ENCODE measurements at regions not wholly inside any gene's neighbourhood (a gene's known extent, or its start where the extent isn't known, plus 50 kb on each side); places are given as distances from the start of the nearest gene placed in this dataset.
"Not testable (repeated sequence)": the region's sequence is repeated elsewhere in the genome, so short reads cannot be mapped to it uniquely, and the experiment has no call there.

DNA sequence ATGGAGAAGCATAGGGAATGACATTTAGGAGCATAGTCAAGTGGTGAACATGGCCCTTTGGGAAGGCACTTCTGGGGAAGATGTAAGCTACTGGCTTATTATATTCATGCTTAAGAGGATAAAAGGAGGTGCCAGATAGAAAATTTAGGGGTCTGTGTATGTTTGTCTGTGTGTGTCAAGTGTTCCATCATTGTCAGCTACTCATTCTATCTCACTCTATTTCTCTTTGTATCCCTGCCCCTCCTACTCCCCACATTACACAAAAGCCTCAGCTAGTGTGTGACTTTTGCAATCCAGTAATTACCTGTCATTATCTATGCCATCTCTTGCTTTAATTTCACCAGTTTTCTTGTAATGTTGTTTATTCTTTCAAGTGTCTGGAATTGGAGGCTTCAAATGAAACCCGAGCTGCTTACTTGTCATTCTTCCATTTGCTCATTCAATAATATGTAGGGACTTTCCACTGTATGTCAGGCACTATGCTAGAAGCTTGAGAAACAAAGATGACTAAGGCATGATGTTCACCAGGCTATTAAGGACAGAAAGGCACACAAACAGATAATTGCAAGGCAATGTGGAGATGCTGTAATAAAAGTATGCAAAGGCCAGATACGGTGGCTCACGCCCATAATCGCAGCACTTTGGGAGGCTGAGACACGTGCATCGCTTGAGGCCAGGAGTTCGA, 229.8 kb upstream of the TEX13C start:
- intact Hi-C loops (cut with micrococcal nuclease): no loop called here

DNA sequence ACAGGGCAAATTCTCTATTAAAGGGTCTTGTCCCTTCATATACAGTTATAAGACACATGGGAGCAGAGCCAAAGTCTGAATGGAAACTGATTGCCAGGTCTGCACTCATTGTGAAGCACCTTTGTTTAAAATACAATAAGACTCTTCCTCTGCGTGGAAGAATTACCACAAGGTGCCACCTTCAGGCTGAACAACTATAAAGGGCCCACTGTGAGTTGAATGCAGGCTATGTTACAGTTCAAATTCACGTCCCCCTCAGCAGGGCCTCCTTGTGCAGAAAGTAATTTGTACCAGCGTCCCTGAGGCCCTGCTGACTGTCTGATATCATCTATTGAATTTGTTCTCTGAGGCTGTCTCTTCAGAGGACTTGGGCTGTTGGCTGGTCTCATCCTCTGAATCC, 225.8 kb upstream of the TEX13C start:
- intact Hi-C loops (cut with micrococcal nuclease): no loop called here

DNA sequence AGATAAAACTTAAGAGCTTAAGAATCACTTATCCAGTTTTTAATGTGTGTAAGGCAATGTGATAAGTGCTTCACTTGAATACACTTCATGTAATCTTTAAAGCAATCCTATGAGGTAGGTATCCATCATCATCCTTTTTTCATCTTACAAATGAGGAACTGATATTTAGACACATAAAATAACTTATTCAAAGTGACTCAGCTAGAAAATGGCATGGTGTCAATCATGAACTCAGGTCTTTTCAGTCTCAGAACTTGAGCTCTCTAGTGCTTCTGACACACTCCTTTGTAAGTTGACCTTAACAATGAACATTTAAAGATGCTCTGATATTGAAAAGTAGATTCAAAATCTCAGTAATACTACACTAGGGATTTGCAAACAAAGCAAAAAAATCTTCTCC, 224.8 kb upstream of the TEX13C start:
- intact Hi-C loops (cut with micrococcal nuclease): no loop called here

DNA sequence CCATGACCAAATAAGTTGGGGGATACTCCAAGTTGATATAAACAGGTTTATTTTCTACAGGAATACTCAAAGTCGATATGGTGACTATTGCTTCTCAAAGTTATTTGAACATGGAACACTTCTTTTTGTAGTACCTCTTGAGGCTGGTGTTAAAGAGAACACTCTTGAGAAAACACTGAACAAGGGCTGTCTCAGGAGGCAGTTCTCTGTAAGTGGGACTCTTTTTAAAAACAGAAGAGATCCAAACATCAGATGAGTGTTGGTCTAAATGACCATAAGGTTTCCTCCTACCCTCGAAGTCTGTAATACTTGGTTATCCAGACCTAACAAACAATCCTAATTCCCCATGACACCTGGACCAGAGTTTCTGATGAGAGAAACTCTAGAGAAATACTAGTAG, 223.2 kb upstream of the TEX13C start:
- intact Hi-C loops (cut with micrococcal nuclease): no loop called here

DNA sequence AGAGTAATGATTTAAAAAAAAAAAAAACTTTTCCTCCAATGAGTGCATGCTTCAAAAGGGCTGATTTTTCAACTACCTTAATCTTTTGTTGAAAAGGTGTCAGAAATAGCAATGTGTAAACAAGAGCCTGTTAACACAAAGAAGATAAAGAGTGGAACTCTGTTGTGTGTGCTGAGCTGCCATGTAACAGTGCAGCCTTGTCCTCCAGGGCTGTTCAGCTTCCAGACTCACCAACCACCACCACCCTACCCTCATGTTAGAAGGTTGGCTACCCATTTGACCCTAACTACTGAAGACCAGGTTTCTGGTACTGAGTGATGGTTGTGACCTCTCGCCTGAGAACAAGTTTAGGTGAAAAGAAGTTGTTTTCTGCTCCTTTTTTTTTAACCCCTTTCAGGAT, 222.8 kb upstream of the TEX13C start:
- intact Hi-C loops (cut with micrococcal nuclease): no loop called here

DNA sequence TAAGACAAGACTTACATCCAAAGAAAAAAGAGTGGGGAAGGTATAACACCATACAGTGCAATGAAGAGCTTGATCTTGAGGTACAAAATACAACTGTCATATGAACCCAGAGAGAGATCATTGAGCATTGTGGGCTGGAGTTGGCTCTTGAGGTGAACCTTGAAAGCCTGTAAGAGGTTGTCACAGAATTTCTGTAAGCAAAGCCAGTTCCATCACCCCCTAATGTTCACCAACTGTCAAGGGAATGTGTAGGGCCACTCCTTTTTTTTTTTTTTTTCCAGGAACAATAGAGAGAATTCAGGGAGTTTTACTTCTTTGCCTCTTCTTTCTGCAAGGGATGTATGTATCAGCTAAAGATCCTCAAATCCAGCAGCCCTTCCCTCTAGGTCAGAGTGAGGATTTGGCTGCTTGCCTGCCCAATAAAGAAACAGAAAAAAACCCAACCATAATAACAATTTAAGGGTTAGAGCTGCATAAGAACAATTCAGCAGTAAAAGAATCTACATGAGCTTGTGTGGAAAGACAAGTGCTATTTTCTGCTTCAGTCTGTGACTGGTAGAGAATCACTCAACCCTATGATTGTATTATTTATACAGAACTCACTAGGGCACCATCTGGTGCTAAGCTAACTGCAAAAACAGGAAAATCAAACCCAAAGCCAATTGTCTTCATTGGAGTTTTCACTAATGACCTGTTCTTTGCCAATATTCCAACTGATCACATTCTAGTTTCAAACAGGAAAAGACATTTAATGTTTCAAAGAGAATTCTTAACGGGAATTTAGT, 217.5 kb upstream of the TEX13C start:
- intact Hi-C loops (cut with micrococcal nuclease): no loop called here

DNA sequence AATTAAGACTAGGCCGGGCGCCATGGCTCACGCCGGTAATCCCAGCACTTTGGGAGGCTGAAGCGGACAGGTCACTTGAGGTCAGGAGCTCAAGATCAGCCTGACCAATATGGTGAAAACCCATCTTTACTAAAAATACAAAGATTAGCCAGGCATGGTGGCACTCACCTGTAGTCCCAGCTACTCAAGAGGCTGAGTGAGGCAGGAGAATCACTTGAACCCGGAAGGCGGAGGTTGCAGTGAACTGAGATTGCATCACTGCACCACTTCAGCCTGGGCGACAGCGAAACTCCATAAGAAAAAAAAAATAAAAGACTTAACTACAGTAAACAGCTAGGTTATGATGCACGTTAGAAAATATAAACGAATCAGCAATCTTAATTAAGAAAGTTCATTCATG, 216.0 kb upstream of the TEX13C start:
- intact Hi-C loops (cut with micrococcal nuclease): no loop called here

DNA sequence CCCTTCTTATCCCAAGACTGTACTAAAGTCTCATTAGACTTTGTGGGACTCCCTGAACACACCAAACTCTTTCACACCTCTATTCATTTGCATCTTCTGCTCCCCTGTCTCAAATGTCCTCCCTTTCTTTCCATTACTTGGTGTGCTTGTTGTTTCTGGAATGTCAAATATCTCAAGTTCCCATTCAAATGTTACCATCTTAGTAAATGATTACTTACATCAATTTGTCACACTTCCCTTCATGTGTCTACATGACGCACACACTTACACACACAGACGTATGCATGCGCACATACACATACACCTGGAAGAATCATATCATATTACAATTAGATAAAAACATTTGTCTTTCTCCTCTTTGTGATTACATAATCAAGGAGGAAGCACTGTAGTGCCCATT, 210.8 kb upstream of the TEX13C start:
- intact Hi-C loops (cut with micrococcal nuclease): no loop called here

DNA sequence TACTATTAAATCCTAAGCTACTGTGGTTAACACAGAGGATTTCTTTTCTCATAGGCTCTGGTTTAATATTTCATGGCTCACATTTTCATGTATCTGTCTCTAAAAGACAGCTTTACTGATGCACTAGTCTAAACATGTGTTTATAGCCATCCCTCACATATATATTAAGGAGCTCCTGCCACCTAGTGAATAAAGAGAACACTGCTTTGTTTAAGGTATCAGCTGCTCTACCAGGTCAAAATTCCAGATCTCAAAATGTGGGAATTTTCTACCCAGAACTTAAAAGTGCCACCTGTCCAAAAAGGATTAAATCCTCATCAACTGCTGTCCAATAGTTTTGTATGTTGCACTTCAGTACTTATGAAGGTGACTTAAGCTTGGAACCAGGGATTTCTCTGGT, 188.5 kb upstream of the TEX13C start:
- intact Hi-C loops (cut with micrococcal nuclease): loop anchor here (1.0 to 5.0 kb wide), 4 partner anchors 725 to 1298 kb away; partner anchors contain the start of gene STAG2

DNA sequence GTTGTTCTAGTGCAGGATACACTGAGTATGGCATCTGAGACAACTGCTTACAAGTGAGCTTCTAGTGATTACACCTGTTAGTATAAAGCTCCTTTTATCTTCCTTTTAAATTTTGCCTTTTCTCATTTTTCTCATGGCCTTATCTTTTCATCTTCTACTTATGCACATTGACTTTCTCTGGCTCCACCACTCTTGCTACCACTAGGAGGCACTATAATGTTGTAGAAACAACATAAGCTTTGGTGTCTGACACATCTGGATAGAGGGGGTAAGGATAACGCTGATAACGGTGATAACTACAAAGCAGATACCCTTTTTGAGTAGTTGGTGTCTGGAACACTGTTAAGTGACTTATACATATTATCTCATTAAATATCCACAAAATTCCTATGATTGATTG, 187.4 kb upstream of the TEX13C start:
- intact Hi-C loops (cut with micrococcal nuclease): loop anchor here (5.0 kb wide), 1 partner anchor 1170 kb away; the partner anchor contains the start of gene STAG2

DNA sequence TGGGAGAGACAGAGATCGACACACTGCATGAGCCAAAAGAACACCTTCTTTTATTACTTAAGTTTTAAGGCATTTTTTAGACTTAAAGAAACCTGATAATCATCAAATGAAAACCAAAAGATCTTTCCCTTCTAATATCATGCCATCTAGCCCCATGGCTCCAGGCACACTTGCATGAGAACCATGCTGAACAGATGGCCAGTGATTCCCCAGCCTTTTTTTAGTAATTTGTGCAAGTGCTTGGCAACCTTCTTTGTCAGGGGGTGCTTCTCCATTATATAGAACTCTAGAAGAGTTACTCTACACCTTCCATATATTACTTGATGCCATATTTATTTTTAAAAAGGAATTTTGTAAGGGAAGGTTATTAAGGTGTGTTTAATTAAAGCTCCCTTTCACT, 182.2 kb upstream of the TEX13C start:
- intact Hi-C loops (cut with micrococcal nuclease): no loop called here

DNA sequence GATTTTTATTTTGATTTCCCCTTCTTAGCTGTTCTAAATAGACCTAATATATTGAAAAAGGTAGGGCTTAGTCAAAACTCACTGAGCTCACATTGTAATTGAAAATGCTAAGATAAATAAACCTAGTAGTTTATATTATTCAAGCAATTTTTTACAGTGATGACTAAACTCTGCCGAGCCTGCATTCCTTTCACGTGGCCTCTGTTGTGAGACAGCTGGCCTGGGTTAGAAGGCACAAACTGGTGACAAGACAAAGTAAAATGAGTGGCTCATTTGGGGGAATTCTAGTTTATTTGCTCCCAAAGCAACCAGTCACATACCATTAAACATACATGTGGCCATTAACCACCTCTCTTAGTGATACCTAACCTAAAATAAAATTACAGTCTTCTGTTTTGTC, 169.4 kb upstream of the TEX13C start:
- intact Hi-C loops (cut with micrococcal nuclease): no loop called here

DNA sequence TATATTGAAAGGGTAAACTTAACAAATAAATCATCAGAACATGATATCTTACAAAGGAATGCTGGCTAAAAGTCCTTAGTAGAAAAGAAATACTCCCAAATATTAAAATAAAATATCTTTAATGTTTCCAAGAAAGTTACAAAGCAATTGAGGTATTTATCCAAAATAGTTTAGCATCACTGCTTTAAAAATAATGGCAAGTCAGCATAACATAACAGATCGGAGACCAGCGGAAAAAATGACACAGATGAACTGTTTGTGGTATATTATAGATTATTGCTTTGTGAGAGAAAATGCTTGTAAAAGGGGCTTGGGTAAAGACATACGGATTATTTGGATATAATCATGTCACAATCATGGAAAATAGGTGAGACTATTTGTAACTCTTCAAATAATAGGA, 168.5 kb upstream of the TEX13C start:
- intact Hi-C loops (cut with micrococcal nuclease): no loop called here

DNA sequence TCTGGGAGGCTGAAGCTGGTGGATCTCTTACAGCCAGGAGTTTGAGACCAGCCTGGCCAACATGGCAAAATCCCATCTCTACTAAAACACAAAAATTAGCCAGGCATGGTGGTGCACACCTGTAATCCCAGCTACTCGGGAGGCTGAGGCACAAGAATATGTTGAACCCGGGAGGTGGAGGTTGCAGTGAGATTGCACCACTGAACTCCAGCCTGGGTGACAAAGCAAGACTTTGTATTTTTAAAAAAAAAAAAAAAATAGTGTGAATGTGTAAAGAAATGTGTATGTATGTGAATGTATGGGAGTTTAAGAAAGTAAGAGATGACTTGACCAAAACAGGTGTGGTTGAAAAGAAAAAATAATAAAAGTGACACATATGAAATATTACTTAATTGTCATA, 167.7 kb upstream of the TEX13C start:
- intact Hi-C loops (cut with micrococcal nuclease): no loop called here

DNA sequence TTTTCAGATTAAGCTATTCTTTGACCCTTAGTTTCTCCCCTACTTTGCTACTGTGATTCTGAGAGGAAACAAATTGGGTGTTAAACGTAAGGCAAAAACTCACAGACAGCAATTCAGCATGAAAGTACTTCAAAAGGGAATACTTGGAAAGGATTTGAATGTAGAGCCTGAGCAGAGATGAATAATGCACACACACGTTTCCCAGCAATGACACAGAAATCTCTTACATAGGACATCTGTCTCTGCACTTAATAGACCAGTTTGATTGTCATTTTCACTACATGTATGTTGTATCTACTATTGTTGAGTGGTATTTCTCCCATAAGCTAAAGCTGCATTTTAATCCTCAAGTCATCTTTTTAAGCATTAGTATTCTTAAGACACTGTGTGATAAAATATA, 166.1 kb upstream of the TEX13C start:
- intact Hi-C loops (cut with micrococcal nuclease): no loop called here

DNA sequence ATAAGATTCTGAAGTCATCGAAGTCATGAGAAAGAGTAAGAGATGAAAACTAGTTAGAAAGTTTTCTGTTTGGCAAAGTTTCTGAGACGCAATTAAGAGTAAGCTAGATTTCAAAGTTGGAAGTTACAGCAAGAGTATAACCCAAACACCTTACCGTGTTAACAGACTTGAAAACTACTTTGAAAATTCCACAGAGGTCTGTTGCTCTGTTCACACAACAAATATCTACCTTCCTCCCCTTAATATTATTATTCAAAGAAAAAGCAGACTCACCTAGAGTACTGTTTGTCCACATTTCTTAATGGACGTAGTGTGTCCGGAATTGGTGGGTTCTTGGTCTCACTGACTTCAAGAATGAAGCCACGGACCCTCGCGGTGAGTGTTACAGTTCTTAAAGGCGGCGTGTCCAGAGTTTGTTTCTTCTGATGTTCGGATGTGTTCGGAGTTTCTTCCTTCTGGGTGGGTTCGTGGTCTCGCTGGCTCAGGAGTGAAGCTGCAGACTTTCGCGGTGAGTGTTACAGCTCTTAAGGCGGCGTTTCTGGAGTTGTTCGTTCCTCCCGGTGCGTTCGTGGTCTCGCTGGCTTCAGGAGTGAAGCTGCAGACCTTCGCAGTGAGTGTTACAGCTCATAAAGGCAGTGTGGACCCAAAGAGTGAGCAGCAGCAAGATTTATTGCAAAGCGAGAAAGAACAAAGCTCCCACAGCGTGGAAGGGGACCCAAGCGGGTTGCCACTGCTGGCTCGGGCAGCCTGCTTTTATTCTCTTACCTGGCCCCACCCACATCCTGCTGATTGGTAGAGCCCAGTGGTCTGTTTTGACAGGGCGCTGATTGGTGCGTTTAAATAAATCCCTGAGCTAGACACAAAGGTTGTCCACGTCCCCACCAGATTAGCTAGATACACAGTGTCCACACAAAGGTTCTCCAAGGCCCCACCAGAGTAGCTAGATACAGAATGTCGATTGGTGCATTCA, 165.1 kb upstream of the TEX13C start:
- intact Hi-C loops (cut with micrococcal nuclease): not testable (repeated sequence)

DNA sequence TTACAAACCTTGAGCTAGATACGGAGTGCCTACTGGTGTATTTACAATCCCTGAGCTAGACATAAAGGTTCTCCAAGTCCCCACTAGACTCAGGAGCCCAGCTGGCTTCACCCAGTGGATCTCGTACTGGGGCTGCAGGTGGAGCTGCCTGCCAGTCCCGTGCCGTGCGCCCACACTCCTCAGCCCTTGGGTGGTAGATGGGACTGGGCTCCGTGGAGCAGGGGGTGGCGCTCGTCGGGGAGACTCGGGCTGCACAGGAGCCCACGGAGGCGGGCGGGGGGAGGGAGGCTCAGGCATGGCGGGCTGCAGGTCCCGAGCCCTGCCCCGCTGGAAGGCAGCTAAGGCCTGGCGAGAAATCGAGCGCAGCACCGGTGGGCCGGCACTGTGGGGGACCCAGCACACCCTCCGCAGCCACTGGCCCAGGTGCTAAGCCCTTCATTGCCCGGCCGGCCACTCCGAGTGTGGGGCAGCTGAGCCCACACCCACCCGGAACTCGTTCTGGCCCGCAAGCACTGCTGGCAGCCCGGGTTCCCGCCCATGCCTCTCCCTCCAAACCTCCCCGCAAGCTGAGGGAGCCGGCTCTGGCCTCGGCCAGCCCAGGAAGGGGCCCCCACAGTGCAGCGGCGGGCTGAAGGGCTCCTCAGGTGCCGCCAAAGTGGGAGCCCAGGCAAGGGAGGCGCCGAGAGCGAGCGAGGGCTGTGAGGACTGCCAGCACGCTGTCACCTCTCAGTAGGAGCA, 164.2 kb upstream of the TEX13C start:
- intact Hi-C loops (cut with micrococcal nuclease): not testable (repeated sequence)

DNA sequence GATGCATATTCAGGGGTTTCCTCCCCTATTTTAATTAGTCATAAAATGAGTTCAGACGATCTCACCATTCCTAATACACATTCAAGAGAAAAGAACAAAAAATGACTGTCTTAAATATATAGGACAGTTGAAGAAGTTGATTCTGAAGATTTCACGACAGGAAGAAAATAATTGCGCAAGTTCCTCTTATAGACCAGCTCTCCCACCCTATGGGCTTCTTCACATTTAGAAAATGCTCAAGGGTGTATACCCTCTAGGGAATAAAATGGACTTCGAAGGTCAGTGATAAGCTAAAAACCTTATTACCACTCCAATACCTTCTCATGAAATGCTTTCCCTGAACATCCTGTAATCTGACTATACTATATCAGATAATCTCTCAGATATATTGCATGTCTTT, 149.2 kb upstream of the TEX13C start:
- intact Hi-C loops (cut with micrococcal nuclease): no loop called here

DNA sequence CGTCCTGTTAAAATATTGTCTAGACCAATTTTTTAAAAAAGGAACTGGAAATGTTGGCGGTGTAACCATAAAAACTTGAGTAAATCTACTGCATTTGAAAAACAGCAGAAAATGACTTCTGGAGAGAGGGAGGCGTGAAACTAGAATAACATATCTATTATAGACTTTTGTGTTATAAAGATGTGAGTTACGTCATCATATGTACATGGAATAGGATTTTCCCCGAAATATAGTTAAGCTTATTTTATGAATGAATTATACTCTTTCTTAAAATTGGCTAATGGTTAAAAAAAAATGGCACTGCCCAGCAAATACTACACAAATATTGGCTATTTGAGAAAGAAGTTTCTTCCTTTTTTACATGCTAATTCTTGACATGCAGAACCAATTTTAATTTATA, 147.1 kb upstream of the TEX13C start:
- intact Hi-C loops (cut with micrococcal nuclease): no loop called here

DNA sequence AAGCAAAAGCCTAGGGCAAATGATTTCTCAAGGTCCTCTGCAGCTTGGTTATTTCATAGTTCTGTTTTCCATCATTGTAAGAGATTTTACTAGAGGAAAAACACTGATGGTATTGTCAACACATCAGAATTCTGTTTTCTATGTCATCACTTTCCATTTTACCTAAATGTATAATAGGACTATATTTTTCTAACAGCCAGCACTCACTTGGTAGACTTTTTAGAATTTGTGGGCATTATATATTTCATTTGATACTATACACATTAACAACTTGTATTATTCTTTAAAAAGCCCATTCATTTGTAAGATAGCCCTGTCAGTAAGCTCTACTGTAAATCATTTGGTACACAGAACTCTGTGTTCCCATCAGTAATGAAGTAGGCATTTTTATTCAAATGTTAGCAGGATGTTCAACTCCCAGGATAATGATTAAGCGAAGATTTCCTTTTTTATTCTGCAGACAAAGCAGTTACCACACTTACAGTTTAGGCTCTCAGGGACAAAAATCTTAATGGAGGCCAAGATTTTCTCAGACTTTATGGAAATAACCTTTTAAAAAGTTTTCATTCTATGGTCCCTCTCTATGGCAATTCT, 143.6 kb upstream of the TEX13C start:
- intact Hi-C loops (cut with micrococcal nuclease): no loop called here

DNA sequence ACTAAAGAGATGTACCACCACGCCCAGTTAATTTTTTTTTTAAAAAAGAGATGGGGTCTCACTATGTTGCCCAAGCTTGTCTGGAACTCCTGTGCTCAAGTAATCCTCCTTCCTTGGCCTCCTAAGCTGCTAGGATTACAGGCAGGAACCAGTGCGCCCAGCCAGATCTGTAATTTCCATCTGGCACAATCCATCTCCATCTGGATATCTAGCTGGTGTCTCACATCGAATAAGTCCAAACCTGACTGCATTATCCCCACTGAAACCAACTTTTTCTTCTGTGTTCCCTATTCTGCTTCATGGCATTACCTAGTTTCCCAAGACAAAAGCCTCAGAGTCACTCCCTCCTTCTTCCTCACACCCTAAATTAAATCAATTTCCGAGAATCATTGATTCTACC, 125.8 kb upstream of the TEX13C start:
- intact Hi-C loops (cut with micrococcal nuclease): no loop called here

Data from T-helper 1 cell treated with Interleukin-12 subunit alpha and Interleukin-12 subunit beta and Interleukin-4 antibody, amounts not matched to agents 30 ng/mL and 1 ng/mL, for 36 hours (primary cell).